WTC11 (cell line): ENCODE measurements at regions not wholly inside any gene's neighbourhood (a gene's known extent, or its start where the extent isn't known, plus 50 kb on each side); places are given as distances from the start of the nearest gene placed in this dataset.

Experiments
- ATAC-seq: fragments of 200-7000 bp; cut with Tn5 transposase; 2 replicates; pipeline ENCODE4 v1.10.0; 2021; ENCODE audit warnings: mild to moderate bottlenecking, moderate library complexity
- CTCF ChIA-PET: fragments of 300-600 bp; sonication (Branson Sonifier 250); formaldehyde crosslinking; loops from one replicate; lab custom pipeline; 2021; ENCODE audit warnings: antibody characterized with exemption; lab: Charles Lee
- POLR2A ChIA-PET: fragments of 350-600 bp; sonication (Branson Sonifier 250); formaldehyde crosslinking; loops from one replicate; lab custom pipeline; 2021; ENCODE audit warnings: antibody characterized with exemption; lab: Charles Lee
- DNase-seq: peaks from one replicate; pipeline ENCODE4 v3.0.0; 2021; ENCODE audit warnings: low spot score
- H3K27ac Mint-ChIP-seq: 2 replicates; pipeline ENCODE4 v1.8.0; 2021; ENCODE audit warnings: mixed read lengths
- H3K27me3 Mint-ChIP-seq: 2 replicates; pipeline ENCODE4 v1.8.0; 2021; ENCODE audit warnings: low read depth, mild to moderate bottlenecking, moderate library complexity, mixed read lengths
- H3K36me3 Mint-ChIP-seq: 2 replicates; pipeline ENCODE4 v1.8.0; 2021; ENCODE audit warnings: mixed read lengths
- H3K4me1 Mint-ChIP-seq: 2 replicates; pipeline ENCODE4 v1.8.0; 2022; ENCODE audit warnings: mixed read lengths
- H3K4me3 Mint-ChIP-seq: 2 replicates; pipeline ENCODE4 v1.8.0; 2021; ENCODE audit warnings: mild to moderate bottlenecking, moderate library complexity, mixed read lengths
- H3K9me3 Mint-ChIP-seq: 2 replicates; pipeline ENCODE4 v1.8.0; 2021; ENCODE audit warnings: mixed read lengths
- ATF1 ChIP-seq: sonication (generic); formaldehyde crosslinking; IDR thresholded peaks from 2 replicates; pipeline ENCODE4 v1.8.1; 2023; ENCODE audit warnings: mild to moderate bottlenecking, moderate library complexity, missing genetic modification reagents
- CREM ChIP-seq: sonication (generic); formaldehyde crosslinking; IDR thresholded peaks from 2 replicates; pipeline ENCODE4 v1.8.1; 2022; ENCODE audit warnings: mild to moderate bottlenecking, missing genetic modification reagents, moderate library complexity
- EMX1 ChIP-seq: fragments of 250-450 bp; sonication (Bioruptor Pico); IDR thresholded peaks from 2 replicates; pipeline ENCODE4 v1.8.0; 2021; ENCODE audit warnings: mild to moderate bottlenecking
- GTF2I ChIP-seq: fragments of 250-450 bp; sonication (Bioruptor Pico); conservative IDR thresholded peaks from 2 replicates; pipeline ENCODE4 v1.4.0; 2021; ENCODE audit warnings: mild to moderate bottlenecking
- JAZF1 ChIP-seq: fragments of 250-450 bp; sonication (Bioruptor Pico); IDR thresholded peaks from 2 replicates; pipeline ENCODE4 v1.9.0; 2021; ENCODE audit warnings: moderate library complexity, mild to moderate bottlenecking, inconsistent platforms
- NR1H2 ChIP-seq: sonication (generic); formaldehyde crosslinking; IDR thresholded peaks from 2 replicates; pipeline ENCODE4 v1.9.0; 2021; ENCODE audit warnings: mild to moderate bottlenecking, moderate library complexity, missing genetic modification reagents
- NR3C1 ChIP-seq: sonication (generic); formaldehyde crosslinking; conservative IDR thresholded peaks from 2 replicates; pipeline ENCODE4 v1.8.1; 2023; ENCODE audit warnings: low read depth, mild to moderate bottlenecking, missing genetic modification reagents
- OVOL2 ChIP-seq: fragments of 250-450 bp; sonication (Bioruptor Pico); IDR thresholded peaks from 2 replicates; pipeline ENCODE4 v1.9.0; 2021; ENCODE audit warnings: mild to moderate bottlenecking, borderline replicate concordance
- RELA ChIP-seq: sonication (generic); formaldehyde crosslinking; IDR thresholded peaks from 2 replicates; pipeline ENCODE4 v1.8.1; 2022; ENCODE audit warnings: missing genetic modification reagents, mild to moderate bottlenecking, borderline replicate concordance
- RORB ChIP-seq: fragments of 250-450 bp; sonication (Bioruptor Pico); IDR thresholded peaks from 2 replicates; pipeline ENCODE4 v1.9.0; 2021; ENCODE audit warnings: mild to moderate bottlenecking
- SMAD3 ChIP-seq: sonication (generic); formaldehyde crosslinking; IDR thresholded peaks from 2 replicates; pipeline ENCODE4 v1.8.0; 2022; ENCODE audit warnings: missing genetic modification reagents, mild to moderate bottlenecking, borderline replicate concordance
- SOX15 ChIP-seq: fragments of 250-450 bp; sonication (Bioruptor Pico); IDR thresholded peaks from 2 replicates; pipeline ENCODE4 v1.9.0; 2021; ENCODE audit warnings: mild to moderate bottlenecking
- SP1 ChIP-seq: sonication (generic); formaldehyde crosslinking; conservative IDR thresholded peaks from 2 replicates; pipeline ENCODE4 v1.8.1; 2022; ENCODE audit warnings: missing genetic modification reagents
- TEAD1 ChIP-seq: sonication (generic); formaldehyde crosslinking; IDR thresholded peaks from 2 replicates; pipeline ENCODE4 v1.8.0; 2022; ENCODE audit warnings: mild to moderate bottlenecking, missing genetic modification reagents
- TP53 ChIP-seq: sonication (generic); formaldehyde crosslinking; IDR thresholded peaks from 2 replicates; pipeline ENCODE4 v1.8.1; 2023; ENCODE audit warnings: mild to moderate bottlenecking, missing genetic modification reagents
- ZNF416 ChIP-seq: fragments of 250-450 bp; sonication (Bioruptor Pico); IDR thresholded peaks from 2 replicates; pipeline ENCODE4 v1.9.0; 2021; ENCODE audit warnings: mild to moderate bottlenecking, inconsistent platforms
- TF ChIP-seq, protein P1 (sequence below): sonication (generic); formaldehyde crosslinking; IDR thresholded peaks from 2 replicates; pipeline ENCODE4 v1.8.1; 2022; ENCODE audit warnings: missing genetic modification reagents, borderline replicate concordance
- TF ChIP-seq, protein P2 (sequence below): fragments of 200-600 bp; IDR thresholded peaks from 2 replicates; pipeline ENCODE4 v1.8.0; 2022; ENCODE audit warnings: antibody characterized with exemption
- TF ChIP-seq, protein P3 (sequence below): sonication (generic); formaldehyde crosslinking; conservative IDR thresholded peaks from 2 replicates; pipeline ENCODE4 v1.8.1; 2022; ENCODE audit warnings: mild to moderate bottlenecking, missing genetic modification reagents
- TF ChIP-seq, protein P4 (sequence below): sonication (generic); formaldehyde crosslinking; IDR thresholded peaks from 2 replicates; pipeline ENCODE4 v1.8.0; 2022; ENCODE audit warnings: mild to moderate bottlenecking, missing genetic modification reagents
- TF ChIP-seq, protein P5 (sequence below): sonication (generic); formaldehyde crosslinking; IDR thresholded peaks from 2 replicates; pipeline ENCODE4 v1.8.1; 2023; ENCODE audit warnings: mild to moderate bottlenecking, missing genetic modification reagents
- TF ChIP-seq, protein P6 (sequence below): sonication (generic); formaldehyde crosslinking; IDR thresholded peaks from 2 replicates; pipeline ENCODE4 v1.8.1; 2023; ENCODE audit warnings: mild to moderate bottlenecking, missing genetic modification reagents, moderate library complexity
- TF ChIP-seq, protein P7 (sequence below): sonication (generic); formaldehyde crosslinking; IDR thresholded peaks from 2 replicates; pipeline ENCODE4 v1.8.0; 2023; ENCODE audit warnings: mild to moderate bottlenecking, missing genetic modification reagents
- TF ChIP-seq, protein P8 (sequence below): sonication (generic); formaldehyde crosslinking; IDR thresholded peaks from 2 replicates; pipeline ENCODE4 v1.8.1; 2023; ENCODE audit warnings: mild to moderate bottlenecking, missing genetic modification reagents

DNA sequence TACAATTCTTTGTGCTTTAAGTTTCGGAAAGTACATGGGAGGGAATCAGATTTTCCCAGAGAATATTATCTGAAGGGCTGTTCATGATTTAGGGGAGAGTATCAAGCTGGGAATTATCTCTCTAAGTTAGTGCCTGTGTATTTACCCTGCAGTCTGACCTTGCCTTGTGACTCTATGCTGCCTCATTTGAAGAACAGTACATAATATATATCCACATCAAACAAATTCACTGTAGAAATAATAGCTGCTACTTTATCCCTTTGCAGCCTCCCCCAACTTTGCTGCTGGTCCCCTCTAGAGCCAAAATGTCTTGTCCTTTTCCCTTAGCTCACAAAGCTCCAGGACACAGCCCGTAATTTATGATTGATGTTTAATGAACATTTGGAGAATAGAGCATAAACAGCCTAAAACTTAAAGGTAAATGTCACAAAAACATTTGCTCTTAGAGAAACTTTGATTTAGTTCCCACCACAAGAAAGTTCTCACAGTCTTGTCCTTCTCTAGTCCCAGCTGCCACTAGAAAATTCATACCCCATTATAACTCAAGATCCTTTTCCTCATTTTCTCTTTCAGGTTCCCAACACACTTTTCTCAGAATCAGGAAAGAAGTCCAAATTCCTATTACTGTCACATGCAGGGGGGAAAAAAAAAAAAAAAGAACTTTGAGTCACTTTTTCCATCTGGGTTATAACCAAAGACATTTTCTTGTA is 1009.6 kb downstream of the FLRT2 start (continued):
- TF ChIP-seq, protein P1, sequence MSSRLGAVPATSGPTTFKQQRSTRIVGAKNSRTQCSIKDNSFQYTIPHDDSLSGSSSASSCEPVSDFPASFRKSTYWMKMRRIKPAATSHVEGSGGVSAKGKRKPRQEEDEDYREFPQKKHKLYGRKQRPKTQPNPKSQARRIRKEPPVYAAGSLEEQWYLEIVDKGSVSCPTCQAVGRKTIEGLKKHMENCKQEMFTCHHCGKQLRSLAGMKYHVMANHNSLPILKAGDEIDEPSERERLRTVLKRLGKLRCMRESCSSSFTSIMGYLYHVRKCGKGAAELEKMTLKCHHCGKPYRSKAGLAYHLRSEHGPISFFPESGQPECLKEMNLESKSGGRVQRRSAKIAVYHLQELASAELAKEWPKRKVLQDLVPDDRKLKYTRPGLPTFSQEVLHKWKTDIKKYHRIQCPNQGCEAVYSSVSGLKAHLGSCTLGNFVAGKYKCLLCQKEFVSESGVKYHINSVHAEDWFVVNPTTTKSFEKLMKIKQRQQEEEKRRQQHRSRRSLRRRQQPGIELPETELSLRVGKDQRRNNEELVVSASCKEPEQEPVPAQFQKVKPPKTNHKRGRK (CRISPR knock-in tag): no peak
- TF ChIP-seq NR3C1 (CRISPR knock-in tag) (no peak), SP1 (CRISPR knock-in tag) (no peak), SOX15 (CRISPR knock-in tag) (no peak), TP53 (CRISPR knock-in tag) (no peak), OVOL2 (CRISPR knock-in tag) (no peak), TEAD1 (CRISPR knock-in tag) (no peak), CREM (no peak), EMX1 (CRISPR knock-in tag) (no peak), NR1H2 (CRISPR knock-in tag) (no peak)
- TF ChIP-seq, protein P2, sequence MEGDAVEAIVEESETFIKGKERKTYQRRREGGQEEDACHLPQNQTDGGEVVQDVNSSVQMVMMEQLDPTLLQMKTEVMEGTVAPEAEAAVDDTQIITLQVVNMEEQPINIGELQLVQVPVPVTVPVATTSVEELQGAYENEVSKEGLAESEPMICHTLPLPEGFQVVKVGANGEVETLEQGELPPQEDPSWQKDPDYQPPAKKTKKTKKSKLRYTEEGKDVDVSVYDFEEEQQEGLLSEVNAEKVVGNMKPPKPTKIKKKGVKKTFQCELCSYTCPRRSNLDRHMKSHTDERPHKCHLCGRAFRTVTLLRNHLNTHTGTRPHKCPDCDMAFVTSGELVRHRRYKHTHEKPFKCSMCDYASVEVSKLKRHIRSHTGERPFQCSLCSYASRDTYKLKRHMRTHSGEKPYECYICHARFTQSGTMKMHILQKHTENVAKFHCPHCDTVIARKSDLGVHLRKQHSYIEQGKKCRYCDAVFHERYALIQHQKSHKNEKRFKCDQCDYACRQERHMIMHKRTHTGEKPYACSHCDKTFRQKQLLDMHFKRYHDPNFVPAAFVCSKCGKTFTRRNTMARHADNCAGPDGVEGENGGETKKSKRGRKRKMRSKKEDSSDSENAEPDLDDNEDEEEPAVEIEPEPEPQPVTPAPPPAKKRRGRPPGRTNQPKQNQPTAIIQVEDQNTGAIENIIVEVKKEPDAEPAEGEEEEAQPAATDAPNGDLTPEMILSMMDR: no peak
- TF ChIP-seq, protein P3, sequence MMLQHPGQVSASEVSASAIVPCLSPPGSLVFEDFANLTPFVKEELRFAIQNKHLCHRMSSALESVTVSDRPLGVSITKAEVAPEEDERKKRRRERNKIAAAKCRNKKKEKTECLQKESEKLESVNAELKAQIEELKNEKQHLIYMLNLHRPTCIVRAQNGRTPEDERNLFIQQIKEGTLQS: no peak
- TF ChIP-seq, protein P4, sequence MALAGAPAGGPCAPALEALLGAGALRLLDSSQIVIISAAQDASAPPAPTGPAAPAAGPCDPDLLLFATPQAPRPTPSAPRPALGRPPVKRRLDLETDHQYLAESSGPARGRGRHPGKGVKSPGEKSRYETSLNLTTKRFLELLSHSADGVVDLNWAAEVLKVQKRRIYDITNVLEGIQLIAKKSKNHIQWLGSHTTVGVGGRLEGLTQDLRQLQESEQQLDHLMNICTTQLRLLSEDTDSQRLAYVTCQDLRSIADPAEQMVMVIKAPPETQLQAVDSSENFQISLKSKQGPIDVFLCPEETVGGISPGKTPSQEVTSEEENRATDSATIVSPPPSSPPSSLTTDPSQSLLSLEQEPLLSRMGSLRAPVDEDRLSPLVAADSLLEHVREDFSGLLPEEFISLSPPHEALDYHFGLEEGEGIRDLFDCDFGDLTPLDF (CRISPR knock-in tag): no peak
- TF ChIP-seq, all 79 proteins: peak for 0

DNA sequence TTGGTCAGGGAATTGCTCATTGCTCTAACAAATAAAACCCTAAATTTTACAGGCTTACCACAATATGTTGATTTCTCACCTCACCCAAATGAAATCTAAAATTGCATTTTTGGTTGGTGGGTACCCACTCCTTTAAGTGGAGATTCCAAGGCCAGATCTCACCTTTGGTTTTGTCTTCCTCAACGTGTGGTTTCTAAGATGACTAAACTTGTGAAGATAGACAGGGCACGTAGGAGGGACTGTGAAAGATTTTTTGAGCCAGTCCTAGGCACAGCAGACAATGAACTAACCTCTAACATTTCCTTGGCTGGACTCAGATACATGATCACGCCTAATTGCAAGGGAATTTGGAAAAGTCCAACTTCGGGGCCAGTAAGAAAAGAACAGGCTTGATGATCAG is 1003.9 kb downstream of the FLRT2 start:
- Mint-ChIP-seq H3K9me3 (no peaks in the 10 kb centered on the region), H3K4me3 (no peak overlapping the region), H3K36me3 (no peaks in the 10 kb centered on the region), H3K27ac (no peak overlapping the region), H3K4me1 (no peaks in the 10 kb centered on the region), H3K27me3 (no peaks in the 10 kb centered on the region)
- CTCF ChIA-PET: no interaction called here
- no peak for DNase-seq
- no peak for ATAC-seq
- POLR2A ChIA-PET: no interaction called here
- TF ChIP-seq RORB: no peak
- no peak for TF ChIP-seq ATF1 (CRISPR knock-in tag)
- TF ChIP-seq, protein P5, sequence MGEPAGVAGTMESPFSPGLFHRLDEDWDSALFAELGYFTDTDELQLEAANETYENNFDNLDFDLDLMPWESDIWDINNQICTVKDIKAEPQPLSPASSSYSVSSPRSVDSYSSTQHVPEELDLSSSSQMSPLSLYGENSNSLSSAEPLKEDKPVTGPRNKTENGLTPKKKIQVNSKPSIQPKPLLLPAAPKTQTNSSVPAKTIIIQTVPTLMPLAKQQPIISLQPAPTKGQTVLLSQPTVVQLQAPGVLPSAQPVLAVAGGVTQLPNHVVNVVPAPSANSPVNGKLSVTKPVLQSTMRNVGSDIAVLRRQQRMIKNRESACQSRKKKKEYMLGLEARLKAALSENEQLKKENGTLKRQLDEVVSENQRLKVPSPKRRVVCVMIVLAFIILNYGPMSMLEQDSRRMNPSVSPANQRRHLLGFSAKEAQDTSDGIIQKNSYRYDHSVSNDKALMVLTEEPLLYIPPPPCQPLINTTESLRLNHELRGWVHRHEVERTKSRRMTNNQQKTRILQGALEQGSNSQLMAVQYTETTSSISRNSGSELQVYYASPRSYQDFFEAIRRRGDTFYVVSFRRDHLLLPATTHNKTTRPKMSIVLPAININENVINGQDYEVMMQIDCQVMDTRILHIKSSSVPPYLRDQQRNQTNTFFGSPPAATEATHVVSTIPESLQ: no peak
- TF ChIP-seq, protein P6, sequence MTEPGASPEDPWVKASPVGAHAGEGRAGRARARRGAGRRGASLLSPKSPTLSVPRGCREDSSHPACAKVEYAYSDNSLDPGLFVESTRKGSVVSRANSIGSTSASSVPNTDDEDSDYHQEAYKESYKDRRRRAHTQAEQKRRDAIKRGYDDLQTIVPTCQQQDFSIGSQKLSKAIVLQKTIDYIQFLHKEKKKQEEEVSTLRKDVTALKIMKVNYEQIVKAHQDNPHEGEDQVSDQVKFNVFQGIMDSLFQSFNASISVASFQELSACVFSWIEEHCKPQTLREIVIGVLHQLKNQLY: no peak
- no peak for TF ChIP-seq TEAD1 (CRISPR knock-in tag)
- no peak for TF ChIP-seq SP1 (CRISPR knock-in tag)
- TF ChIP-seq ZNF416 (CRISPR knock-in tag): no peak
- no peak for TF ChIP-seq RELA (CRISPR knock-in tag)
- no peak for TF ChIP-seq GTF2I
- TF ChIP-seq EMX1 (CRISPR knock-in tag): no peak
- TF ChIP-seq, protein P7, sequence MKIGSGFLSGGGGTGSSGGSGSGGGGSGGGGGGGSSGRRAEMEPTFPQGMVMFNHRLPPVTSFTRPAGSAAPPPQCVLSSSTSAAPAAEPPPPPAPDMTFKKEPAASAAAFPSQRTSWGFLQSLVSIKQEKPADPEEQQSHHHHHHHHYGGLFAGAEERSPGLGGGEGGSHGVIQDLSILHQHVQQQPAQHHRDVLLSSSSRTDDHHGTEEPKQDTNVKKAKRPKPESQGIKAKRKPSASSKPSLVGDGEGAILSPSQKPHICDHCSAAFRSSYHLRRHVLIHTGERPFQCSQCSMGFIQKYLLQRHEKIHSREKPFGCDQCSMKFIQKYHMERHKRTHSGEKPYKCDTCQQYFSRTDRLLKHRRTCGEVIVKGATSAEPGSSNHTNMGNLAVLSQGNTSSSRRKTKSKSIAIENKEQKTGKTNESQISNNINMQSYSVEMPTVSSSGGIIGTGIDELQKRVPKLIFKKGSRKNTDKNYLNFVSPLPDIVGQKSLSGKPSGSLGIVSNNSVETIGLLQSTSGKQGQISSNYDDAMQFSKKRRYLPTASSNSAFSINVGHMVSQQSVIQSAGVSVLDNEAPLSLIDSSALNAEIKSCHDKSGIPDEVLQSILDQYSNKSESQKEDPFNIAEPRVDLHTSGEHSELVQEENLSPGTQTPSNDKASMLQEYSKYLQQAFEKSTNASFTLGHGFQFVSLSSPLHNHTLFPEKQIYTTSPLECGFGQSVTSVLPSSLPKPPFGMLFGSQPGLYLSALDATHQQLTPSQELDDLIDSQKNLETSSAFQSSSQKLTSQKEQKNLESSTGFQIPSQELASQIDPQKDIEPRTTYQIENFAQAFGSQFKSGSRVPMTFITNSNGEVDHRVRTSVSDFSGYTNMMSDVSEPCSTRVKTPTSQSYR: no peak
- no peak for TF ChIP-seq JAZF1
- no peak for TF ChIP-seq SMAD3
- TF ChIP-seq, protein P8, sequence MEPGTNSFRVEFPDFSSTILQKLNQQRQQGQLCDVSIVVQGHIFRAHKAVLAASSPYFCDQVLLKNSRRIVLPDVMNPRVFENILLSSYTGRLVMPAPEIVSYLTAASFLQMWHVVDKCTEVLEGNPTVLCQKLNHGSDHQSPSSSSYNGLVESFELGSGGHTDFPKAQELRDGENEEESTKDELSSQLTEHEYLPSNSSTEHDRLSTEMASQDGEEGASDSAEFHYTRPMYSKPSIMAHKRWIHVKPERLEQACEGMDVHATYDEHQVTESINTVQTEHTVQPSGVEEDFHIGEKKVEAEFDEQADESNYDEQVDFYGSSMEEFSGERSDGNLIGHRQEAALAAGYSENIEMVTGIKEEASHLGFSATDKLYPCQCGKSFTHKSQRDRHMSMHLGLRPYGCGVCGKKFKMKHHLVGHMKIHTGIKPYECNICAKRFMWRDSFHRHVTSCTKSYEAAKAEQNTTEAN (CRISPR knock-in tag): no peak
